ENCODE measurements at regions not wholly inside any gene's neighbourhood (a gene's known extent, or its start where the extent isn't known, plus 50 kb on each side); places are given as distances from the start of the nearest gene placed in this dataset.
A peak's percentile ranks its signal among the peaks of the same experiment; 100 is the strongest.

DNA sequence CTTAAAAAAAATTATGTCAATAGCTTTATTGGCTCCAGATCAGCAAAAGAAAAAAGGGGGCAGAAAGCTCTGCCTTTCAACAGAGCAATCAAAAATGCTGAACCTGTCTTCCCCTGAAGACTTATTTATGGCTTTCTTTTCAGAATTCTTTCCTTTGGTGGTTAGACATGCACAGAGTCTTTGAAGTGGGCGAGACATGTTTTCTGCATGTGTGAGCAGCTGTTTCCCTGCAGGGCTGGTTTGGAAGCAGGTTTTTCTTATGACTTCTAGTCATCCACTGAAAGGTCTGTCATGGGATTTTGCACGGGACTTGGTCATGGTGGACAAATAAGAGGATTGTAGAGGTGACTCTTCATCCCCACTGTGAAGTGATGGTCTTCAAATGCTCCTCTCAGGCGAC, 160.3 kb downstream of the VAPA start (continued):
- TF ChIP-seq, protein P1, sequence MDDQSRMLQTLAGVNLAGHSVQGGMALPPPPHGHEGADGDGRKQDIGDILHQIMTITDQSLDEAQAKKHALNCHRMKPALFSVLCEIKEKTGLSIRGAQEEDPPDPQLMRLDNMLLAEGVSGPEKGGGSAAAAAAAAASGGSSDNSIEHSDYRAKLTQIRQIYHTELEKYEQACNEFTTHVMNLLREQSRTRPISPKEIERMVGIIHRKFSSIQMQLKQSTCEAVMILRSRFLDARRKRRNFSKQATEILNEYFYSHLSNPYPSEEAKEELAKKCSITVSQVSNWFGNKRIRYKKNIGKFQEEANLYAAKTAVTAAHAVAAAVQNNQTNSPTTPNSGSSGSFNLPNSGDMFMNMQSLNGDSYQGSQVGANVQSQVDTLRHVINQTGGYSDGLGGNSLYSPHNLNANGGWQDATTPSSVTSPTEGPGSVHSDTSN (CRISPR knock-in tag; IDR thresholded peaks at IDR 0.05), result no peak

DNA sequence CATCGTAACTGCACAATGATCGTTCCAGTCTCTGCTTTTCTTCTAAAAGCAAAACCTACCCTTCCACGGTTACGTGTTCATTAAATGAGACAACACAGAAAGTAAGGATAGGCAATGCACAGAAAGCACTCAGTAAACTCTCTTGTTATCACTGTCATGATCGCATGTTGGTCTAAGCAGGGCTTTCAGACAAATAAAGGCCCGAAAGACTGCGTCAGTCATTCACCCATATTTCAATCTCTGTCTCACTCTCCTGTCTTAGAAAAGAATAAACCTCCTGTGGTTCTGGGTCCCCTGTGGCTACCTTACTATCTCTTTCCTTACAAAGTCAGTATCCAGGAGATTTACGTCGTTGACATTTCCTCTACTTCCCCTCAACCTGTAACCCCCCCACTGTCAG, 160.9 kb downstream of the VAPA start:
- CTCF ChIA-PET, result no interaction called here
- Histone ChIP-seq H3K9me3 (ENCODE audit: control insufficient read depth, insufficient read depth, low read depth, low read length) (no peaks in the 10 kb centered on the region), H3K36me3 (ENCODE audit: control insufficient read depth in 2 of 2, insufficient read depth in 1 of 2, low read length in 2 of 2) (no peaks in the 10 kb centered on the region), H3K27ac (ENCODE audit: extremely low read depth, low read depth, low read length) (no peak overlapping the region), H3K4me3 (ENCODE audit: low read depth, low read length) (no peak overlapping the region), H3K4me1 (ENCODE audit: control insufficient read depth, insufficient read depth, low read length) (no peaks in the 10 kb centered on the region)
- POLR2A ChIA-PET, result no interaction called here
- TF ChIP-seq ZBTB48 (tag by site-specific recombination; IDR thresholded peaks at IDR 0.05), result no peak
- TF ChIP-seq, protein P2, sequence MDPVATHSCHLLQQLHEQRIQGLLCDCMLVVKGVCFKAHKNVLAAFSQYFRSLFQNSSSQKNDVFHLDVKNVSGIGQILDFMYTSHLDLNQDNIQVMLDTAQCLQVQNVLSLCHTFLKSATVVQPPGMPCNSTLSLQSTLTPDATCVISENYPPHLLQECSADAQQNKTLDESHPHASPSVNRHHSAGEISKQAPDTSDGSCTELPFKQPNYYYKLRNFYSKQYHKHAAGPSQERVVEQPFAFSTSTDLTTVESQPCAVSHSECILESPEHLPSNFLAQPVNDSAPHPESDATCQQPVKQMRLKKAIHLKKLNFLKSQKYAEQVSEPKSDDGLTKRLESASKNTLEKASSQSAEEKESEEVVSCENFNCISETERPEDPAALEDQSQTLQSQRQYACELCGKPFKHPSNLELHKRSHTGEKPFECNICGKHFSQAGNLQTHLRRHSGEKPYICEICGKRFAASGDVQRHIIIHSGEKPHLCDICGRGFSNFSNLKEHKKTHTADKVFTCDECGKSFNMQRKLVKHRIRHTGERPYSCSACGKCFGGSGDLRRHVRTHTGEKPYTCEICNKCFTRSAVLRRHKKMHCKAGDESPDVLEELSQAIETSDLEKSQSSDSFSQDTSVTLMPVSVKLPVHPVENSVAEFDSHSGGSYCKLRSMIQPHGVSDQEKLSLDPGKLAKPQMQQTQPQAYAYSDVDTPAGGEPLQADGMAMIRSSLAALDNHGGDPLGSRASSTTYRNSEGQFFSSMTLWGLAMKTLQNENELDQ (tag by site-specific recombination; IDR thresholded peaks at IDR 0.05; ENCODE audit: low read depth), result no peak
- TF ChIP-seq ZIC2 (tag by site-specific recombination; IDR thresholded peaks at IDR 0.05), result 0 out of 2 replicates have a peak, but pooled peaks have one; percentile 23
- TF ChIP-seq, protein P3, sequence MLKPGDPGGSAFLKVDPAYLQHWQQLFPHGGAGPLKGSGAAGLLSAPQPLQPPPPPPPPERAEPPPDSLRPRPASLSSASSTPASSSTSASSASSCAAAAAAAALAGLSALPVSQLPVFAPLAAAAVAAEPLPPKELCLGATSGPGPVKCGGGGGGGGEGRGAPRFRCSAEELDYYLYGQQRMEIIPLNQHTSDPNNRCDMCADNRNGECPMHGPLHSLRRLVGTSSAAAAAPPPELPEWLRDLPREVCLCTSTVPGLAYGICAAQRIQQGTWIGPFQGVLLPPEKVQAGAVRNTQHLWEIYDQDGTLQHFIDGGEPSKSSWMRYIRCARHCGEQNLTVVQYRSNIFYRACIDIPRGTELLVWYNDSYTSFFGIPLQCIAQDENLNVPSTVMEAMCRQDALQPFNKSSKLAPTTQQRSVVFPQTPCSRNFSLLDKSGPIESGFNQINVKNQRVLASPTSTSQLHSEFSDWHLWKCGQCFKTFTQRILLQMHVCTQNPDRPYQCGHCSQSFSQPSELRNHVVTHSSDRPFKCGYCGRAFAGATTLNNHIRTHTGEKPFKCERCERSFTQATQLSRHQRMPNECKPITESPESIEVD (tag by site-specific recombination; IDR thresholded peaks at IDR 0.05), result no peak

DNA sequence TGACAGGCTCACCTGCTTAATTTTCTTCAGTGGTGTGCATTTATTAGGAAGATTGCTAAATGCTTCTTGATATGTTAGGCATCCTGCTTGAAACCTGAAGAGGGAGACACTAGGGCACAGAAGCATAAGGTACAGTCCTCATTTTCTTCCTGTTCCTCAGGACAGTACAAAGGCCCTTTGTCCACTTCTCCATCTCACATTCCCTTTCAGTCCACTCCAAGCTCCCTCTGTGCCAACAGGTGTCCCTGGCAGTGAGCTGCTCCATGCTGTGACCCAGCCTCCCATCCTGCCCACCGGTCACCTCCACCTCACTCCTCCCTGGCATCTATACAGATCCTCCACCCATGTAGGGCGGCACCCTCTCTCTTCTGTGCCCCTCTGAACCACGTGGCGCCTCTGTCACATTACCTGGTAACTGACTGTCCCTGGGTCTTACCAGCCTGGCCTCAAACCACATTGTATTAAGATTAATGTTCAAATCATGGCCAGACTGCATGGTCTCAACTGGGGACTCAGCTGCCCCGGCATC, 162.8 kb downstream of the VAPA start:
- no peak overlapping the region for H3K27ac ChIP-seq (ENCODE audit: extremely low read depth, low read depth, low read length)
- no peaks in the 10 kb centered on the region for H3K9me3 ChIP-seq (ENCODE audit: control insufficient read depth, insufficient read depth, low read depth, low read length)
- H3K4me1 ChIP-seq (ENCODE audit: control insufficient read depth, insufficient read depth, low read length), result no peaks in the 10 kb centered on the region
- TF ChIP-seq YY1 (tag by site-specific recombination; IDR thresholded peaks at IDR 0.05) (no peak), SCRT2 (tag by site-specific recombination; IDR thresholded peaks at IDR 0.05) (peak; percentile 40; the same call in 1 of the 2 replicates), ZNF138 (tag by site-specific recombination; IDR thresholded peaks at IDR 0.05; ENCODE audit: borderline replicate concordance) (no peak), TRIM28 (IDR thresholded peaks at IDR 0.05; ENCODE audit: borderline replicate concordance, low read length) (no peak)
- TF ChIP-seq, protein P4, sequence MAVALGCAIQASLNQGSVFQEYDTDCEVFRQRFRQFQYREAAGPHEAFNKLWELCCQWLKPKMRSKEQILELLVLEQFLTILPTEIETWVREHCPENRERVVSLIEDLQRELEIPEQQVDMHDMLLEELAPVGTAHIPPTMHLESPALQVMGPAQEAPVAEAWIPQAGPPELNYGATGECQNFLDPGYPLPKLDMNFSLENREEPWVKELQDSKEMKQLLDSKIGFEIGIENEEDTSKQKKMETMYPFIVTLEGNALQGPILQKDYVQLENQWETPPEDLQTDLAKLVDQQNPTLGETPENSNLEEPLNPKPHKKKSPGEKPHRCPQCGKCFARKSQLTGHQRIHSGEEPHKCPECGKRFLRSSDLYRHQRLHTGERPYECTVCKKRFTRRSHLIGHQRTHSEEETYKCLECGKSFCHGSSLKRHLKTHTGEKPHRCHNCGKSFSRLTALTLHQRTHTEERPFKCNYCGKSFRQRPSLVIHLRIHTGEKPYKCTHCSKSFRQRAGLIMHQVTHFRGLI (tag by site-specific recombination; IDR thresholded peaks at IDR 0.05), result no peak
- H3K4me3 ChIP-seq (ENCODE audit: low read depth, low read length), result no peak overlapping the region
- ChIA-PET POLR2A (no interaction called here), CTCF (no interaction called here)
- no peaks in the 10 kb centered on the region for H3K36me3 ChIP-seq (ENCODE audit: control insufficient read depth in 2 of 2, insufficient read depth in 1 of 2, low read length in 2 of 2)

DNA sequence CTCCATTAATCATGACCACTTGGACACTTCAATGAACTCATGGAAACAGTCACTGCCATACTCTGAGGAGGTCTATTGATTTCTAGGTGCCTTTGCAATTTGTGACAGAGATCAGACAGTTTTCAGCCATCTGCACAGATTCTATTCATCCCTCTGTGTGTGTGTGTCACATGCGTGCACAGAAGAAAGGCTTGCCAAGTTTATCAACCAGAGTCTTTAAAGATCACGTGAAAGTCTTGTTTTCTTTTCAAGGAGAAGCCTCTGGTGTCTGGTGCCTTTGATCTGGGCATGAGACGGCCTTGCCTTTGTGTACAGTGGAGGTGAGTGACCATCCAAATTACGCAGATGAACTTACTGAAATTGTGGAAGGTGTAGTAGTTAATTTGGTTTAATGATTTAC, 164.2 kb downstream of the VAPA start:
- H3K9me3 ChIP-seq (ENCODE audit: control insufficient read depth, insufficient read depth, low read depth, low read length), result no peaks in the 10 kb centered on the region
- ChIA-PET POLR2A (no interaction called here), CTCF (no interaction called here)
- H3K4me3 ChIP-seq (ENCODE audit: low read depth, low read length), result no peak overlapping the region
- H3K4me1 ChIP-seq (ENCODE audit: control insufficient read depth, insufficient read depth, low read length), result no peaks in the 10 kb centered on the region
- no peak overlapping the region for H3K27ac ChIP-seq (ENCODE audit: extremely low read depth, low read depth, low read length)
- no peaks in the 10 kb centered on the region for H3K36me3 ChIP-seq (ENCODE audit: control insufficient read depth in 2 of 2, insufficient read depth in 1 of 2, low read length in 2 of 2)
- TF ChIP-seq SP3 (tag by site-specific recombination; IDR thresholded peaks at IDR 0.05), result no peak
- no peak for TF ChIP-seq ZNF157 (tag by site-specific recombination; IDR thresholded peaks at IDR 0.05)
- TF ChIP-seq ZNF610 (tag by site-specific recombination; IDR thresholded peaks at IDR 0.05; ENCODE audit: borderline replicate concordance), result no peak
- no peak for TF ChIP-seq ZNF114 (tag by site-specific recombination; IDR thresholded peaks at IDR 0.05)
- no peak for TF ChIP-seq ZNF24 (tag by site-specific recombination; IDR thresholded peaks at IDR 0.05)
- TF ChIP-seq HOXD13 (CRISPR knock-in tag; IDR thresholded peaks at IDR 0.05; ENCODE audit: borderline replicate concordance), result no peak
- TF ChIP-seq ZNF302 (tag by site-specific recombination; IDR thresholded peaks at IDR 0.05; ENCODE audit: low read depth), result no peak
- no peak for TF ChIP-seq KLF9 (tag by site-specific recombination; IDR thresholded peaks at IDR 0.05; ENCODE audit: low read depth)
- TF ChIP-seq ZNF514 (tag by site-specific recombination; IDR thresholded peaks at IDR 0.05), result no peak
- TF ChIP-seq, protein P5, sequence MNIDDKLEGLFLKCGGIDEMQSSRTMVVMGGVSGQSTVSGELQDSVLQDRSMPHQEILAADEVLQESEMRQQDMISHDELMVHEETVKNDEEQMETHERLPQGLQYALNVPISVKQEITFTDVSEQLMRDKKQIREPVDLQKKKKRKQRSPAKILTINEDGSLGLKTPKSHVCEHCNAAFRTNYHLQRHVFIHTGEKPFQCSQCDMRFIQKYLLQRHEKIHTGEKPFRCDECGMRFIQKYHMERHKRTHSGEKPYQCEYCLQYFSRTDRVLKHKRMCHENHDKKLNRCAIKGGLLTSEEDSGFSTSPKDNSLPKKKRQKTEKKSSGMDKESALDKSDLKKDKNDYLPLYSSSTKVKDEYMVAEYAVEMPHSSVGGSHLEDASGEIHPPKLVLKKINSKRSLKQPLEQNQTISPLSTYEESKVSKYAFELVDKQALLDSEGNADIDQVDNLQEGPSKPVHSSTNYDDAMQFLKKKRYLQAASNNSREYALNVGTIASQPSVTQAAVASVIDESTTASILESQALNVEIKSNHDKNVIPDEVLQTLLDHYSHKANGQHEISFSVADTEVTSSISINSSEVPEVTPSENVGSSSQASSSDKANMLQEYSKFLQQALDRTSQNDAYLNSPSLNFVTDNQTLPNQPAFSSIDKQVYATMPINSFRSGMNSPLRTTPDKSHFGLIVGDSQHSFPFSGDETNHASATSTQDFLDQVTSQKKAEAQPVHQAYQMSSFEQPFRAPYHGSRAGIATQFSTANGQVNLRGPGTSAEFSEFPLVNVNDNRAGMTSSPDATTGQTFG (tag by site-specific recombination; IDR thresholded peaks at IDR 0.05; ENCODE audit: borderline replicate concordance), result no peak
- no peak for TF ChIP-seq ZNF792 (tag by site-specific recombination; IDR thresholded peaks at IDR 0.05)
- TF ChIP-seq RBAK (tag by site-specific recombination; IDR thresholded peaks at IDR 0.05), result no peak
